ENCODE measurements at regions not wholly inside any gene's neighbourhood (a gene's known extent, or its start where the extent isn't known, plus 50 kb on each side); places are given as distances from the start of the nearest gene placed in this dataset.

DNA sequence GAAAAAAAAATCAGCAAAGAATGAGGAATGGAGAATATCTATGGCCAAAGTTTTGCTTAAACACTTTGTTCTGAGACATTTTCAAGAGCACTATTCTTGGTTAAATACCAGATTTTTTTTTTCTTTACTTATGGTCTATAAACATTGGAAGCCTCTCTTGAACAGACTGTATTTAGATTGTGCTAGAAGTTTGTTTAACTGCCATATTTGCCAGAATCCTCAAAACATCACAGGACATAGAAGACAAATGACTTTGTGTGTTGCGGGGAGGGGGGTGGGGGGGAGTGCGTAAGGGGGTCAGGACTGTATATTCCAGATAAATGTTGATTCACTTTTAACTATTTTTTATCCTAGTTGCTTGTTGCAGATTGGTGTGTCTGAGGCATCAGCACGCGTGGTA, 262.0 kb downstream of the MEIS1 start:
- no peaks in the 10 kb centered on the region for H3K36me3 ChIP-seq
- H3K4me3 ChIP-seq, result no peak overlapping the region
- no peak for DNase-seq
- TF ChIP-seq POLR2A (IDR thresholded peaks at IDR 0.05), result no peak
- TF ChIP-seq, protein P1, sequence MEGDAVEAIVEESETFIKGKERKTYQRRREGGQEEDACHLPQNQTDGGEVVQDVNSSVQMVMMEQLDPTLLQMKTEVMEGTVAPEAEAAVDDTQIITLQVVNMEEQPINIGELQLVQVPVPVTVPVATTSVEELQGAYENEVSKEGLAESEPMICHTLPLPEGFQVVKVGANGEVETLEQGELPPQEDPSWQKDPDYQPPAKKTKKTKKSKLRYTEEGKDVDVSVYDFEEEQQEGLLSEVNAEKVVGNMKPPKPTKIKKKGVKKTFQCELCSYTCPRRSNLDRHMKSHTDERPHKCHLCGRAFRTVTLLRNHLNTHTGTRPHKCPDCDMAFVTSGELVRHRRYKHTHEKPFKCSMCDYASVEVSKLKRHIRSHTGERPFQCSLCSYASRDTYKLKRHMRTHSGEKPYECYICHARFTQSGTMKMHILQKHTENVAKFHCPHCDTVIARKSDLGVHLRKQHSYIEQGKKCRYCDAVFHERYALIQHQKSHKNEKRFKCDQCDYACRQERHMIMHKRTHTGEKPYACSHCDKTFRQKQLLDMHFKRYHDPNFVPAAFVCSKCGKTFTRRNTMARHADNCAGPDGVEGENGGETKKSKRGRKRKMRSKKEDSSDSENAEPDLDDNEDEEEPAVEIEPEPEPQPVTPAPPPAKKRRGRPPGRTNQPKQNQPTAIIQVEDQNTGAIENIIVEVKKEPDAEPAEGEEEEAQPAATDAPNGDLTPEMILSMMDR (IDR thresholded peaks at IDR 0.05), result no peak
- H3K27ac ChIP-seq, result peak overlapping the region in 1 of 4 donors; percentile 67
- peaks cover 0 to 3% (median 0%) of the 10 kb centered on the region in 4 donors for H3K4me1 ChIP-seq
- H3K9me3 ChIP-seq, result no peaks in the 10 kb centered on the region
- H3K27me3 ChIP-seq, result no peaks in the 10 kb centered on the region

DNA sequence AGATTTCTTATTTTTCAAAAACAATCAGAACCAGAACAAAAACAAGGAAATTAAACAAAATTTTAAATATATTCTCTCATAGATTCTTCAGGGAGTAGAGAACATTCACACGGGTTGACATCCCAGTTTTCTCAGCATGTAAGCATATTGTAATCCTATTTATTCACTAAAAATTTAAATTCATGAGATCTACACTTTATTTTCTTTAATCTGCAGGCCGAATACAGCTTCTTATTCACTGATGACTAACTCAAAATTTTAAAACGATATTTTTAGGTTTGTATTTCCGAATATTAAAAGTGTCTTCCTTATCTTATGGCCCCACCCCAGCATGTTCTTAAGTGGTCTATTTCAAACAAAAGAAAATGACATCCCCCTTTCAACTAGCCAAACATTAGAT, 262.4 kb downstream of the MEIS1 start:
- Histone ChIP-seq H3K4me1 (peaks cover 0 to 4% (median 0%) of the 10 kb centered on the region in 4 donors), H3K9me3 (no peaks in the 10 kb centered on the region), H3K27me3 (no peaks in the 10 kb centered on the region), H3K36me3 (no peaks in the 10 kb centered on the region), H3K4me3 (no peak overlapping the region), H3K27ac (peak overlapping the region in 1 of 4 donors; percentile 67)
- no peak for TF ChIP-seq POLR2A (IDR thresholded peaks at IDR 0.05)
- TF ChIP-seq, protein P1 (IDR thresholded peaks at IDR 0.05), result no peak
- DNase-seq, result no peak

DNA sequence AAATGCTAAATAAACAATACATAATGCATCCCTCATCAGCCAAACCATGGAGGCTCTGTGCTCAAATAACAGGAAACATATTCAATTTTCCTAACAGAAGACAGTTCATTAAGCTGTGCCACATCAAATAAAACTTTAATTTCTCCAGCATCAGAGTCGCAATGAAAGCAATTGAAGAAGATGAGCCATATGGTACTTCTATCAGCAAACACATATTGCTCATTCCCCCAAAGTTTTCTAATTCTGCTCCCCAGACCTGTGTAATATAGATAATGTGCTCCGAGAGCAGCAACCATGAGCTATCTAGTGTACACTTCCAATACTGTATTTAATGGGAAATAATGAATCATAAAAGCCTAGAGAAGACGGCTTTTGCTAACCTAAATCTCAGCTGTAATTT, 263.2 kb downstream of the MEIS1 start:
- Histone ChIP-seq H3K9me3 (no peaks in the 10 kb centered on the region), H3K4me1 (peaks cover 0 to 4% (median 0%) of the 10 kb centered on the region in 4 donors), H3K27me3 (no peaks in the 10 kb centered on the region), H3K36me3 (no peaks in the 10 kb centered on the region), H3K27ac (peak overlapping the region in 1 of 4 donors; percentile 67), H3K4me3 (no peak overlapping the region)
- TF ChIP-seq, protein P1 (IDR thresholded peaks at IDR 0.05), result no peak
- no peak for TF ChIP-seq POLR2A (IDR thresholded peaks at IDR 0.05)
- DNase-seq, result no peak

DNA sequence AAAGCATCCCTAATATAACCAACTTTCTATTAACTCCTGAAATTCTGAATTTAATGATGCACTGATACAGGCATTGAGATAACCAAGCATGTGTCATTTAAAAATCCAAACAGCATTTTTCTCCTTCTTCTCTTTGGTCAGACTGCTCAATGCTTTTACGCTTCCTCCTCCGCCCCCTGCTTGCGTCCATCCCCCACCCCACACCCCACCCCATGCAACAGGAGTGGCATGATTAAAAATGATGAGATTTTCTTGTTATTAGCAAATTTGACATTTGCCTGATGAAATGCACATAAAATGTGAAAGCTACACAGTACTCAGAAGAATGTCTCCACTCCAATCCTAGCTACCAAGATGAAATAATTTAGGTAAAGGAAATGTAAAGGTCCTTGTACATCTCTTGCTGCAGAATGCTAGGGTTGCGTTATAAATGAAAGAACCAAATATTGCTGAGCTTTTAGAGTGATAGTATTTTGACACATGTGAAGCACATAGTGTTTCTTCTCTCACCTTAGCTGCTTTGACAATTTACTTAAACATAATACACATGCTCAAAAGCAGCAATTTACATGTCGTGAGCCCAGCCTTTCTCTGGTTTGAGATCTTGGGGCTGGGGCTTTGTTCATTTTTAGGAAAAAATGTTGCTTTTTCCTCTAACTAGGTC, 263.8 kb downstream of the MEIS1 start:
- Histone ChIP-seq H3K9me3 (no peaks in the 10 kb centered on the region), H3K36me3 (no peaks in the 10 kb centered on the region), H3K27ac (peak overlapping the region in 1 of 4 donors; percentile 67), H3K4me1 (peaks cover 0 to 4% (median 0%) of the 10 kb centered on the region in 4 donors), H3K4me3 (no peak overlapping the region), H3K27me3 (no peaks in the 10 kb centered on the region)
- no peak for TF ChIP-seq POLR2A (IDR thresholded peaks at IDR 0.05)
- TF ChIP-seq, protein P1 (IDR thresholded peaks at IDR 0.05), result no peak
- DNase-seq, result no peak

DNA sequence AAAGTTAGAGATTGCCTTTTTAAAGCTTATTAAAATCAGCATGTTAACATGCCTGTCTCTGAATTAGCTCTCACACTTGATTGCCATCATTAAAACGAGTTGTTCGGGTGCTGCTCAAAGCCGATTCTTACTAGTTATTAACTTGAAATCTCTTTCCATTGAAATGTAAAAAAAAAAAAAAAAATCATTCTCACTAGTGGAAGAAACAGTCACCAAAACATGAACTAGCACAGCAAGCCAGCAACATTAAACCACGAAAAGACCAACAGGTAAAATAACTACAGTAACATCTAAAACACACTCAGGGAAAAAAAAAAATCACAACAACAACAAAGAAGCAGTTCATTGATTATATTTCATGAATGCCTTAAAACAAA, 264.5 kb downstream of the MEIS1 start:
- H3K27me3 ChIP-seq, result no peaks in the 10 kb centered on the region
- TF ChIP-seq, protein P1 (IDR thresholded peaks at IDR 0.05), result no peak
- no peak for TF ChIP-seq POLR2A (IDR thresholded peaks at IDR 0.05)
- no peaks in the 10 kb centered on the region for H3K9me3 ChIP-seq
- H3K36me3 ChIP-seq, result no peaks in the 10 kb centered on the region
- H3K27ac ChIP-seq, result peak overlapping the region in 1 of 4 donors; percentile 67
- H3K4me1 ChIP-seq, result peaks cover 0 to 4% (median 0%) of the 10 kb centered on the region in 4 donors
- DNase-seq, result no peak
- no peak overlapping the region for H3K4me3 ChIP-seq

Data from Peyer's patch (tissue), 4 donors.